Mesendoderm (in vitro differentiated cells): ENCODE measurements at regions not wholly inside any gene's neighbourhood (a gene's known extent, or its start where the extent isn't known, plus 50 kb on each side); places are given as distances from the start of the nearest gene placed in this dataset.

Experiments
- DNase-seq: peaks from one replicate; pipeline ENCODE4 v3.0.0; 2013
- H2AK5ac ChIP-seq: 2 replicates; pipeline ENCODE4 v1.6.1; 2013; ENCODE audit warnings: low read length, inconsistent platforms
- H2BK120ac ChIP-seq: 2 replicates; pipeline ENCODE4 v1.6.1; 2013; ENCODE audit warnings: low read depth, mild to moderate bottlenecking, low read length, moderate library complexity, mixed read lengths
- H2BK15ac ChIP-seq: replicated peaks from 2 replicates; pipeline ENCODE4 v1.6.1; 2013; ENCODE audit warnings: low read depth, mild to moderate bottlenecking, moderate library complexity
- H2BK5ac ChIP-seq: 2 replicates; pipeline ENCODE4 v1.6.1; 2013; ENCODE audit warnings: low read length, inconsistent platforms
- H3K18ac ChIP-seq: 2 replicates; pipeline ENCODE4 v1.6.1; 2013; ENCODE audit warnings: mild to moderate bottlenecking, low read length, mixed read lengths
- H3K23ac ChIP-seq: one replicate; pipeline ENCODE4 v1.6.1; 2013; ENCODE audit warnings: low read length
- H3K27ac ChIP-seq: 2 replicates; pipeline ENCODE4 v1.5.1; 2013; ENCODE audit warnings: low read depth, mild to moderate bottlenecking, inconsistent platforms, low read length, moderate library complexity
- H3K27me3 ChIP-seq: 2 replicates; pipeline ENCODE4 v1.6.1; 2013; ENCODE audit warnings: low read length, control low read depth, mild to moderate bottlenecking, inconsistent platforms; ENCODE audit not compliant: insufficient read depth, poor library complexity
- H3K36me3 ChIP-seq: 2 replicates; pipeline ENCODE4 v1.6.1; 2013; ENCODE audit warnings: low read length, inconsistent platforms; ENCODE audit not compliant: control insufficient read depth, insufficient read depth
- H3K4ac ChIP-seq: one replicate; pipeline ENCODE4 v1.6.1; 2013; ENCODE audit warnings: low read depth, mild to moderate bottlenecking, low read length, moderate library complexity
- H3K4me1 ChIP-seq: 2 replicates; pipeline ENCODE4 v1.6.1; 2013; ENCODE audit warnings: low read depth, low read length, inconsistent platforms; ENCODE audit not compliant: control insufficient read depth
- H3K4me2 ChIP-seq: 2 replicates; pipeline ENCODE4 v1.6.1; 2013; ENCODE audit warnings: low read length
- H3K4me3 ChIP-seq: 2 replicates; pipeline ENCODE4 v1.5.1; 2013; ENCODE audit warnings: mild to moderate bottlenecking, low read length
- H3K56ac ChIP-seq: one replicate; pipeline ENCODE4 v1.6.1; 2013; ENCODE audit warnings: low read length
- H3K79me1 ChIP-seq: 2 replicates; pipeline ENCODE4 v1.6.1; 2013; ENCODE audit warnings: low read length, inconsistent platforms
- H3K79me2 ChIP-seq: 2 replicates; pipeline ENCODE4 v1.6.1; 2013; ENCODE audit warnings: mild to moderate bottlenecking, low read length; ENCODE audit not compliant: control insufficient read depth, insufficient read depth
- H3K9ac ChIP-seq: 2 replicates; pipeline ENCODE4 v1.6.1; 2013; ENCODE audit warnings: low read length, inconsistent platforms
- H4K5ac ChIP-seq: one replicate; pipeline ENCODE4 v1.6.1; 2013; ENCODE audit warnings: low read length
- H4K8ac ChIP-seq: one replicate; pipeline ENCODE4 v1.6.1; 2013; ENCODE audit warnings: low read depth, mild to moderate bottlenecking, control low read depth, low read length, moderate library complexity
- WGBS: extraction: QIAGEN DNeasy Blood & Tissue Kit; methylation state at CpG from one replicate; pipeline ENCODE4 v1.1.7; 2013; ENCODE audit warnings: low lambda C conversion rate, missing lambda C conversion rate; ENCODE audit not compliant: insufficient coverage; ENCODE audit errors: extremely low coverage; 5-methylcytosine and 5-hydroxymethylcytosine counted together

DNA sequence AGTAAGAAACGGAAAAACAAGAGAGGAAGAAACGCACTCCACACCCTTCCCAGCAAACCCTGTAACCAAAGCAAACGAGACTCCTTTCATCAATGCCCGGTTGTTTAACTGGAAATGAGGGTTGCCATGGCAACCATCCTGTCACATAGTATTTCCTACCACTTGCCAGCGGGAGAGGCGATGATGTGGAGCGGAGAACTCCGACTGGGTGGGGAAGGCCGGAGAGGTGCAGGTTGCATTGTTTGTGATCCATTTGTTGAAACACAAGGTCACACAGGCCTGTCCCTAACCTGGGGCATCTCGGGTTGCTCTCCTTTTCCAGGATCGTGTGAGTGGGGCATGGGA lies 609.9 kb downstream of the BUD13 start:
- no peak overlapping the region for H3K4me2 ChIP-seq
- H3K27ac ChIP-seq: no peak overlapping the region
- no peaks in the 10 kb centered on the region for H3K36me3 ChIP-seq
- no peak overlapping the region for H3K9ac ChIP-seq
- no peak overlapping the region for H2AK5ac ChIP-seq
- H3K27me3 ChIP-seq: no peaks in the 10 kb centered on the region
- no peak overlapping the region for H3K23ac ChIP-seq
- no peak overlapping the region for H4K8ac ChIP-seq
- no peaks in the 10 kb centered on the region for H3K79me2 ChIP-seq
- H3K18ac ChIP-seq: no peak overlapping the region
- no peak overlapping the region for H2BK5ac ChIP-seq
- peak; percentile 90 for DNase-seq
- no peak overlapping the region for H2BK120ac ChIP-seq
- no peak overlapping the region for H3K56ac ChIP-seq
- no peaks in the 10 kb centered on the region for H3K79me1 ChIP-seq
- H2BK15ac ChIP-seq: no peak overlapping the region
- H4K5ac ChIP-seq: no peak overlapping the region
- no peaks in the 10 kb centered on the region for H3K4me1 ChIP-seq
- no peak overlapping the region for H3K4ac ChIP-seq
- H3K4me3 ChIP-seq: no peak overlapping the region
- no CpG with 5 or more reads among the region's 11 CpGs for WGBS

DNA sequence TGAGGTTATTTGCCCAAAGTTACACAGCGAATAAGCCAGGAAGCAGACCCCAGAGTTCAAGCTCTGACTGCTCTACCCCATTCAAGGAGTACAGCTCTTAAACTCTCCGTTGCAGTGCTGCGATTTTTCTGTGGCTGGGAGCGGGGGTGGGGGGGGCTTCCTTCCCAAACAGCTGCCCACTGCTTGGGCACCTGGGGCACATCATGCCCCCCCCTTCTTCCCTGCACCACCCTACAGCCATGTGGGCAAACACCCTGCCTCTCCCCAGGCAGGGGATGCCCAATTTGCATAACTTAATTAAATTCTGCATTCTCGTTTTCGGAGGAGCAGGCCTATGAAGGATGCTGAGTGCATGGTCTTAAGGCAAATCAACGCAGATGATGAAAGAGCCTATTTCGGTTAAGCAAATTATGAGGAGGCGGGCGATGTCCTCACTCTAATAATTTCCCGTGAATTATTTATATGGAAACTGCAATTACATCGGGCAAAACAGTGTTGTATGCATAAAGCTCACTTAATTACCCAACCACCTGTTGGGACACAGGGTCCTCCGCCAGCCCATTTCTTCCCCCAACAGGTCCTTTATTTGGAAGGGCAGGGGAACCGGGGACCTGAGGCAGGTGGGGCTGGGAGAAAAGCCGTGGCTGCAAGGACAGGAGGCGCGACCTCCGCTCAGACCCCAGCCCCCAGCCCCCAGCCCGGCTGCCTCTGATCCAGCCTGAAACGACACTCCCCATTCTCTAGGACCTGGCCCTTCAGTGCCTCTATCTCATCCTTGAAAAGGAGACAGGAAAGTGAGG lies 610.5 kb downstream of the BUD13 start:
- no peak overlapping the region for H3K9ac ChIP-seq
- WGBS: no CpG with 5 or more reads among the region's 20 CpGs
- H2BK120ac ChIP-seq: no peak overlapping the region
- H3K27ac ChIP-seq: no peak overlapping the region
- no peak for DNase-seq
- H3K36me3 ChIP-seq: no peaks in the 10 kb centered on the region
- no peak overlapping the region for H2BK15ac ChIP-seq
- no peak overlapping the region for H3K4me3 ChIP-seq
- no peak overlapping the region for H2AK5ac ChIP-seq
- no peak overlapping the region for H3K18ac ChIP-seq
- H3K4me1 ChIP-seq: no peaks in the 10 kb centered on the region
- no peak overlapping the region for H3K4ac ChIP-seq
- no peaks in the 10 kb centered on the region for H3K79me2 ChIP-seq
- no peak overlapping the region for H3K4me2 ChIP-seq
- no peaks in the 10 kb centered on the region for H3K27me3 ChIP-seq
- H3K23ac ChIP-seq: no peak overlapping the region
- H2BK5ac ChIP-seq: no peak overlapping the region
- no peak overlapping the region for H3K56ac ChIP-seq
- H4K5ac ChIP-seq: no peak overlapping the region
- no peaks in the 10 kb centered on the region for H3K79me1 ChIP-seq
- no peak overlapping the region for H4K8ac ChIP-seq

DNA sequence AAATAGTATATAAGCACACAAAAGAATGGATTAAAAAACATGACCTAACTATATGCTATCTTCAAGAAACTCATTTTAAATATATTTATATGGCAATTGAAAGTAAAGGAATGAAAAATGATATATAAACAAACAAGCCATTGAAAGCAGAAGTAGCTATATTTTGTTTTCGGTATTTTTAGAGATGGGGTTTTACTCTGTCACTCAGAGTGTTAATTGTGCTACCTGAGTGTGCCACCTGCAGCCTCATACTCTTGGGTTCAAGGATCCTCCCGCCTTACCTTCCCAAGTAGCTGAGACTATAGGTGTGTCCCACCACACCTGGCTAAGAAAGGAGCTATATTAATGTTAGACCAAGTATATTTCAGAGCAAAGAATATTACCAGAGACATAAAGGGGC lies 624.1 kb downstream of the BUD13 start:
- Histone ChIP-seq H3K79me2 (no peaks in the 10 kb centered on the region), H4K8ac (no peak overlapping the region), H3K23ac (no peak overlapping the region), H3K4me3 (no peak overlapping the region), H3K9ac (no peak overlapping the region), H3K4me2 (no peak overlapping the region), H3K27me3 (no peaks in the 10 kb centered on the region), H3K56ac (no peak overlapping the region), H3K79me1 (no peaks in the 10 kb centered on the region), H4K5ac (no peak overlapping the region), H2BK120ac (no peak overlapping the region), H3K27ac (no peak overlapping the region), H3K4me1 (peaks cover 2% of the 10 kb centered on the region), H3K4ac (no peak overlapping the region), H2BK15ac (no peak overlapping the region), H3K36me3 (no peaks in the 10 kb centered on the region), H2BK5ac (no peak overlapping the region), H2AK5ac (no peak overlapping the region), H3K18ac (no peak overlapping the region)
- DNase-seq: no peak
- WGBS: no CpG with 5 or more reads among the region's 2 CpGs

DNA sequence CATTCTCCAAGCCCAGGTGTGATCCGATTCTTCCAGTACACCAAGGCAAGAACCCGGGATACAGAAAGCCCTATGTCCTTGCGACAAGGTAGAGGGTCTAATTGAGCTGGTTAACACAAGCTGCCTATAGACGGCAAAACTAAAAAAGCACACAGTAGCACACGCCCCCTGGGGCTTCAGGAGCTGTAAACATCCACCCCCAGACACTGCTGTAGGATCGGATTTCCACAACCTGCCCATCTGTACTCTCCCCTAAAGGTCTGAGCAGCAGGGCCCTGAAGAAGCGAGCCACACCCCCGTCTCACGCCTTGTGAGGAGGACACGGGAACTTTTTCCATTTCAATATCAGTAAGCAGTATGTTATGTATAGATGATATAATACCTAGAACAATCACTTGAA lies 624.7 kb downstream of the BUD13 start:
- Histone ChIP-seq H3K23ac (no peak overlapping the region), H4K5ac (no peak overlapping the region), H2BK120ac (no peak overlapping the region), H3K4me3 (no peak overlapping the region), H3K18ac (no peak overlapping the region), H3K9ac (no peak overlapping the region), H3K79me1 (no peaks in the 10 kb centered on the region), H2BK15ac (no peak overlapping the region), H3K79me2 (no peaks in the 10 kb centered on the region), H3K27ac (no peak overlapping the region), H3K27me3 (no peaks in the 10 kb centered on the region), H2BK5ac (no peak overlapping the region), H3K4me2 (no peak overlapping the region), H4K8ac (no peak overlapping the region), H3K56ac (peak overlapping the region; percentile 46), H3K36me3 (no peaks in the 10 kb centered on the region), H2AK5ac (no peak overlapping the region), H3K4ac (no peak overlapping the region), H3K4me1 (peaks cover 2% of the 10 kb centered on the region)
- DNase-seq: peak; percentile 74
- WGBS: no CpG with 5 or more reads among the region's 10 CpGs

DNA sequence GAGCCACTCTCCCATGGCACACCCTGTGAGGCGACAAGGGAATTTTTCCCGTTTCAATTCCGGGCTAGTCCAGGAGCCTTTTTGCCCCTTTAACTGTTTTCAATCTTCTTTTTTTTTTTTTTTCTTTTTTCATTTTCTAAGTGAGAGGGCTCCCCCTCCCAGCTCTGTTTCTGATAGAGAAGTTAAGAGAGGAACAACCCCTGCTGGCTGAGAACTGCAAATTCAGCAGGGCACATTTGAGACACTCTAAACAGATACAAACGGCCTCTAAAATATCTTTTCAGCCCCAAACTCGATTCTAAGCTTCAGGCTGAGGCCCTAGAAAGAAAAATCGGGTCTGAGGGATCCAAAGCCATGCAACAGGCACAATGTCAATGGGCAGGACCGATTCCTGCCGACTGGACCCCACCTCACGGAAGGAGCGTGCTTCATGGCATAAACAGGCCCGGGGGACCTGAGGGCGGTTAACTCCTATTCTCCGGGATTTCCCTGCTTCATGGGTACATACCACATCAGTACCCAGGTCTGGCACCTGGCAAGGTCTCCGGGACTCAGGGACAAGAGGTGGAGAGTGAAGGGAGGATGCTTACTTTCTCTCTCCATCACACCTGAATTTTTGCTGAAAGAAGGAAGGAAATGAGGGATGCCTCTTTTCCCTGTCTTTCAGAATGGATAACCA lies 627.5 kb downstream of the BUD13 start:
- Histone ChIP-seq H2BK5ac (no peak overlapping the region), H3K79me2 (no peaks in the 10 kb centered on the region), H4K8ac (no peak overlapping the region), H3K18ac (no peak overlapping the region), H3K79me1 (no peaks in the 10 kb centered on the region), H3K9ac (no peak overlapping the region), H2BK15ac (no peak overlapping the region), H3K27me3 (no peaks in the 10 kb centered on the region), H3K4me2 (no peak overlapping the region), H3K56ac (no peak overlapping the region), H2AK5ac (no peak overlapping the region), H3K23ac (no peak overlapping the region), H3K4me1 (peaks cover 2% of the 10 kb centered on the region), H3K4ac (no peak overlapping the region), H2BK120ac (no peak overlapping the region), H3K36me3 (no peaks in the 10 kb centered on the region), H3K4me3 (no peak overlapping the region), H4K5ac (no peak overlapping the region), H3K27ac (no peak overlapping the region)
- peak; percentile 52 for DNase-seq
- no CpG with 5 or more reads among the region's 14 CpGs for WGBS
